GM18505 (cell line): ENCODE measurements at regions not wholly inside any gene's neighbourhood (a gene's known extent, or its start where the extent isn't known, plus 50 kb on each side); places are given as distances from the start of the nearest gene placed in this dataset.
"Not testable (repeated sequence)": the region's sequence is repeated elsewhere in the genome, so short reads cannot be mapped to it uniquely, and the experiment has no call there.

Source experiments
- ATAC-seq: cut with Tn5 transposase; IDR thresholded peaks from one replicate; pipeline ENCODE4 v1.9.1; 2021; ENCODE audit not compliant: unreplicated experiment
- POLR2A ChIP-seq: IDR thresholded peaks from 4 replicates; pipeline ENCODE4 v1.6.1; 2011; ENCODE audit warnings: borderline replicate concordance; ENCODE audit not compliant: insufficient read depth, insufficient read length; ENCODE audit errors: extremely low read depth

DNA sequence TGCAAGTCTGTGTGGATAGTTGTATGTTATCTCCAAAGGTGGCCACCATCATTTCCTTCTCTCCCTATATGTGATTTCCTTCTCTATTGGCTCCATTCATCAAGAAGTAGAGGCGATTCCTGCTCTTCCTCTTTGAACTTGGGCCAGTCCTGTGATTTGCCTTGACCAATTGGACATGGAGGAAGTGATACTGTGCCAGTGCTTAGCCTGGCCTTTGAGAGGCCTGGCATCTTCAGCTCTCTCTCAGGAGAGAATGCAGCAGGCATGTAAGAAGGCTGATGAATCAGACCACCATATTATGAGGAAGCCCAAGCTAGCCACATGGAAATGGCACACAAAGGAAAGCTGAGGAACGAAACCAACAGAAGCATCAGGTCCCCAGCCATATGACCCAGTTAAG is 195.0 kb upstream of the SVIL start:
- no peak for TF ChIP-seq POLR2A

GRCh38 chr10:29828956-29829355 is 194.2 kb upstream of the SVIL start:
- TF ChIP-seq POLR2A, result no peak
- ATAC-seq, result no peak

More for the DNA sequence above, 195.0 kb upstream of the SVIL start:
- ATAC-seq, result no peak

- no peak for TF ChIP-seq POLR2A
- ATAC-seq, result no peak
Observed at GRCh38 chr10:29828440-29828894, 193.7 kb upstream of the SVIL start.

- ATAC-seq, result no peak
- no peak for TF ChIP-seq POLR2A
Observed at GRCh38 chr10:29827512-29827911, 192.7 kb upstream of the SVIL start.

- no peak for TF ChIP-seq POLR2A
- ATAC-seq, result no peak
Observed at GRCh38 chr10:29826801-29827450, 192.2 kb upstream of the SVIL start.

- TF ChIP-seq POLR2A, result no peak
- no peak for ATAC-seq
Observed at GRCh38 chr10:29826221-29826620, 191.4 kb upstream of the SVIL start.

DNA sequence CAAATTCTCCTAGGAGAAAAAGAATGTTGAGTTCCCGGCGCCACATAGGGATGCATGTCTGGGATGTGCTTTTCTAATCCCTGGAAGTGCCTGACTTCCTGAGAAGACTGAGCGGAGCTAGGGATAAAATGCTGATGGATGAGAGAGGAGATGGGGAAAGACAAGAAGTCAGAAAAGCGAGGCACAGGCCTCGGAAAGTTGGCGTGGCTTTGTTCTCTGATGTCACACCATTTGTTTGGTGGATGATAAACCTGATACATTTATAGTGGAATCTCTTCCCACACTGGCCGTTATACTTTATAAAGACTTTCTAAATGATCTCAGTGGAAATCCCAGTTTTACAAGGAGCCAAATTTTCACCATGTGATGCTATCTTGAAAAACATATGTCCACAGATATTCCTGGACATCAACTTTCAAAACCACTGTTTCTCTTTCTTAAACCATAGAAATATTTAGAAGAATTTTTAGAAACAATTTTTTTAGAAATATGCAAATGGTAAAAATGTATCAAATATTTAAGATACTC is 188.8 kb upstream of the SVIL start:
- TF ChIP-seq POLR2A, result no peak
- no peak for ATAC-seq

GRCh38 chr10:29820890-29821461 is 186.2 kb upstream of the SVIL start:
- ATAC-seq, result no peak

DNA sequence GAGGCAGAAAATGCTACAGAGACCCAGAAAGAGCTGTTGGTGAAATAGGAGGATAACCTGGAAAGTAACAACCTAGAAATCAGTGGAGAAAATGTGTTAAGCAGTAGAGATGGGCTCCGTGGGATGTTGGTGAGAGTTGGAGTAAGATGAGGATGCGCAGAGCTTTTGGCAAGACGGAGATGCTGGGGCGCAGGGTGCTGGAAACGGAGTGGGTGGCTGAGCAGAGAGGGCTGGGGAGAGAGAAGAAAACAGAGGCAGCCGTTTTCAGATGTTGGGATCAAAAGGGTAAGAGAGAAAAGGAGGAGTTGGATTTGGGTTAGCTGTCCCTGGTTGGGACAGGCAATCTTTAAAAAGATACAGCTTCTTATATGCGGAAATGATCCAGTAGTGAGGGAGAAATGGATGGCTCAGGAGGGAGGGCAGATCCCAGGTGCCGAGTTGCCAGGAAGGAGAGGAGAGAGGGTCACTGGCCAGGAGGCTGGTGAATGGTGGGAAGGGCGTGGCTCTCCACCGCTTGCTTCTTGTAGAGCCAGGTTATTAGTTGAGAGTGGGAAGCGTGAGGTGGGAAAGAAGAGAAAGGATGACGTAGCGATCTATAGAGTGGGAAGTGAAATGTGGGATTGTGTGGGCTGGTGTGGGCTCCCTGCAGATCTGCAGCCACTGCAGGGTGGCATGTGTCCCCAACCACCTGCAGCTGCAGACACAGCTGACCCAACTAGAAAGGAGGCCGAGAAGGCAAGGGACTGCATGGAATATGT is 182.2 kb upstream of the SVIL start:
- TF ChIP-seq POLR2A, result no peak
- no peak for ATAC-seq

More at GRCh38 chr10:29820890-29821461, 186.2 kb upstream of the SVIL start:
- TF ChIP-seq POLR2A, result no peak

GRCh38 chr10:29815572-29815971 is 180.8 kb upstream of the SVIL start:
- no peak for TF ChIP-seq POLR2A
- no peak for ATAC-seq

DNA sequence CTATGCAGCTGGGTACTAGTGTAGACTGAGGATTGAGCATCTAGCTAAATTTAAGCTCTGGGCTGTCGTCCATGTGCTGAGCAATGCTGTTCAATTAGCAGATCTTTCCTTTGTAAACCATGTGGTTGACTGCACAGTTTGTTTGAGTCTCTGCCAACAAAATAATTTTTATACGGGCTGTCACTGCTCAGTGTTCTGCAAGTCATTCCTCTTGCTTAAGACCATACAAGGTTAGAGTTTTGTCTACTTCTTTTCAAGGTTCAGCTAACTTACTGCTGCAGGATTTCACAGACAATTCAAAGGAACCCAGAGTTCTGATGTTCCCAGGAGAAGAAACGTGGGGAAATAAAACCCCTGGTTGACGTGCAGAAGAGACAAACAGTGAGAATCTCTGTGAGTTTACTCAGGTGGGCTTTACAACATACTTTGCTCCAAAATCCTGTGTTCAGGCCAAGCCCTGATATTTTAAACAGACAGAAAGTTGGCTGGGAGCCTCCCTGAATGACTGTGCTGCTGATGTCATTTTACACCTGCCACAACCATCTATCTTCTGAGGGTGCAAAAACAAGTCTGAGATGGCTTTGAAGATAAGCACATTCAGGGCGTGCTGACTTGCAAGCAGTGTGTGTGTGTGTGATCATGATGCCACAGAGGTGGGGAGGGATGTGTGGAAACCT is 177.1 kb upstream of the SVIL start:
- no peak for TF ChIP-seq POLR2A
- no peak for ATAC-seq

- no peak for TF ChIP-seq POLR2A
- ATAC-seq, result no peak
Observed at GRCh38 chr10:29810816-29811215, 176.0 kb upstream of the SVIL start.

- not testable (repeated sequence) for ATAC-seq
Observed at GRCh38 chr10:29810231-29810630, 175.5 kb upstream of the SVIL start.
